HG02759 (cell line): ENCODE measurements at regions not wholly inside any gene's neighbourhood (a gene's known extent, or its start where the extent isn't known, plus 50 kb on each side); places are given as distances from the start of the nearest gene placed in this dataset.

Source experiments
- ATAC-seq: cut with Tn5 transposase; IDR thresholded peaks from one replicate; pipeline ENCODE4 v1.9.1; 2021; ENCODE audit warnings: mild to moderate bottlenecking, moderate library complexity; ENCODE audit not compliant: unreplicated experiment

- no peak for ATAC-seq
These were observed 129.1 kb downstream of the TPRA1 start for GRCh38 chr3:127461286-127461910.

DNA sequence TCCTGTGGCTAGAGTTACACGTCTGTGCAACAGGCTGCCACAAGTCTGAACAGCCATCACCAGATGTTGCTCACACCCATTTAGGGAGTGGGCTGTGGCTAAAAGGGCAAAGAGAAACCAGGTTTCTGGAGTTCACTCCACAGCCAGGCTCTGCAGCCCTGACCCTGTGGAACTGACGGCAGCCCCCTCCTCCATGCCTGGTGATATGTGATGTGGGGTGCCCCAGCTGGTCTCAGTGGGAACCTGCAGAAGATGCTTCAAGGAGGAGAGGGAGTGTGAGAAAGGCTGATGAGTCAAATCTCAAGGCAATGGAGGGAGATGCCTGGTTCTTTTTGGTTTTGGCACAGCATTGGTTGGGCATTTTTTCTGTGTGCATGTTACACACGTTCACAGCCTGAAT is 130.6 kb downstream of the TPRA1 start:
- ATAC-seq, result no peak

GRCh38 chr3:127458696-127459604 is 131.6 kb downstream of the TPRA1 start:
- ATAC-seq, result no peak

GRCh38 chr3:127457546-127458145 is 132.9 kb downstream of the TPRA1 start:
- no peak for ATAC-seq

DNA sequence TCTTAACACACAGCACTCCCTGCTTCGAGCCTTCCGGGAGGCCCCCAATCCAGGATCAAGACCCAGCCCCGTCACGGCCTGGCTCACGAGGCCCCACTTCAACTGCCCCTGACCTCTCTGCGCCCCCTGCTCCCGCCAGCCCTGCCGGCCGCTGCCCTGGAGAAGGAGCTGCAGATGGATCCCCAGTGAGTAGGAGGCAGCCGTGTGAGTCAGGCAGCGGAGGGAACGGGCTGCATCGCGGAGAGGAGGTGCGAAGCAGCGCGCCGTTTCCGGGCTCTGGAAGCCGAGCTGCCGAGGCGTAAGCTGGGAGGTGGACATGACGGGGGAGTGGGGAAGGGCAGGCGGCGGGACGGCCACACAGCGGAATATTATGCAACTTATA is 133.4 kb downstream of the TPRA1 start:
- ATAC-seq, result no peak

- ATAC-seq, result no peak
These were observed 134.0 kb downstream of the TPRA1 start for GRCh38 chr3:127456471-127457093.

GRCh38 chr3:127455541-127456450 is 134.7 kb downstream of the TPRA1 start:
- ATAC-seq, result peak; percentile 84

GRCh38 chr3:127454968-127455367 is 135.6 kb downstream of the TPRA1 start:
- no peak for ATAC-seq

GRCh38 chr3:127454051-127454450 is 136.5 kb downstream of the TPRA1 start:
- no peak for ATAC-seq

DNA sequence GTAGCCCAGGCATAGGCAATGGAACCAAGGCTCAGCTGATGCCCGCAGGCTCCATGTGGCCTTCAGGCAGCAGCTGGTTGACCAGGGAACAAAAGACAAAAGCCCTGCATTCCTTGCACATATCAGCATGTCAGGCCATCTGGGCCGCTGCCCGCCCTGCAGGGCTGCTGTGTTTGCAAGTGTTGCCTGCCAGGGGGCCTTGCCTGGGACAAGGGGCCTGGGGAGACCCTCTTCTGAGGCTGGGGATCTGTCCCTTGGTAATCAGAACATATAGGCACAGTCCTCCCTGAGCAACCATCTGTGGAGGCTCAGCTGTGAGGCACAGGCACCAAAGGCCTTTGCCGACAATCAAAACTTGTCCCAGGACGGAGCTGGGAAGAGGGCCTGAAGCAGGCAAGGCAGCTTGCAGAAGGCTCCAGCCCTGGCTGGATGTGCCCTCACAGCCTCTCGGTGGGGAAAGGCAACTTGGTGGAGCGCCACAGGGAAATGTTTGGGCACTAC is 138.2 kb downstream of the TPRA1 start:
- ATAC-seq, result no peak

- ATAC-seq, result no peak
These were observed 139.2 kb downstream of the TPRA1 start for GRCh38 chr3:127451321-127451720.

- ATAC-seq, result no peak
These were observed 140.2 kb downstream of the TPRA1 start for GRCh38 chr3:127450331-127450730.

GRCh38 chr3:127449486-127450212 is 140.9 kb downstream of the TPRA1 start:
- no peak for ATAC-seq

- ATAC-seq, result no peak
These were observed 141.9 kb downstream of the TPRA1 start for GRCh38 chr3:127448671-127449070.

- ATAC-seq, result no peak
These were observed 142.4 kb downstream of the TPRA1 start for GRCh38 chr3:127448161-127448561.

GRCh38 chr3:127446756-127447155 is 143.8 kb downstream of the TPRA1 start:
- ATAC-seq, result no peak

GRCh38 chr3:127445581-127446343 is 144.8 kb downstream of the TPRA1 start:
- ATAC-seq, result no peak

GRCh38 chr3:127444761-127445160 is 145.8 kb downstream of the TPRA1 start:
- ATAC-seq, result no peak
